IMR-90 (cell line): ENCODE measurements at regions not wholly inside any gene's neighbourhood (a gene's known extent, or its start where the extent isn't known, plus 50 kb on each side); places are given as distances from the start of the nearest gene placed in this dataset.

ENCODE experiments used
- ATAC-seq: fragments of 200-7000 bp; cut with Tn5 transposase; 2 replicates; pipeline ENCODE4 v1.9.1; 2020; ENCODE audit warnings: low read depth, mild to moderate bottlenecking, moderate library complexity
- BruUV-seq: library from RNA; stranded (reverse); fragments of 400-500 nt; replicated peaks from 2 replicates; lab custom pipeline; 2021; lab: Mats Ljungman, UMichigan
- CTCF ChIA-PET: fragments of 300-600 bp; formaldehyde crosslinking; extraction: SDS; loops from one replicate; lab custom pipeline; 2021; ENCODE audit warnings: antibody characterized with exemption; lab: Yijun Ruan, JAX
- POLR2A ChIA-PET: fragments of 300-600 bp; sonication (Branson Sonifier 250); formaldehyde crosslinking; loops from one replicate; lab custom pipeline; 2022; ENCODE audit warnings: antibody characterized with exemption; ENCODE audit not compliant: unreplicated experiment; lab: Charles Lee
- DNase-seq: peaks from one replicate; pipeline ENCODE4 v3.0.0; 2013
- H2AFZ ChIP-seq: replicated peaks from 2 replicates; pipeline ENCODE3; 2013; ENCODE audit warnings: low read length, mild to moderate bottlenecking; ENCODE audit not compliant: poor library complexity
- H2AK5ac ChIP-seq: 2 replicates; pipeline ENCODE4 v1.6.1; 2013; ENCODE audit warnings: low read depth, low read length, inconsistent platforms
- H2AK9ac ChIP-seq: replicated peaks from 2 replicates; pipeline ENCODE3; 2013; ENCODE audit warnings: mild to moderate bottlenecking, low read depth, low read length, moderate library complexity; ENCODE audit not compliant: poor library complexity
- H2BK120ac ChIP-seq: 2 replicates; pipeline ENCODE4 v1.6.1; 2013; ENCODE audit warnings: low read depth, low read length, inconsistent platforms
- H2BK15ac ChIP-seq: 3 replicates; pipeline ENCODE4 v1.6.1; 2013; ENCODE audit warnings: low read depth, low read length, inconsistent platforms
- H2BK20ac ChIP-seq: 2 replicates; pipeline ENCODE4 v1.6.1; 2013; ENCODE audit warnings: low read depth, mild to moderate bottlenecking, inconsistent platforms, low read length, moderate library complexity
- H2BK5ac ChIP-seq: 2 replicates; pipeline ENCODE4 v1.6.1; 2013; ENCODE audit warnings: mild to moderate bottlenecking, low read depth, low read length, inconsistent platforms; ENCODE audit not compliant: poor library complexity, severe bottlenecking
- H3K14ac ChIP-seq: replicated peaks from 2 replicates; pipeline ENCODE4 v1.6.1; 2013; ENCODE audit warnings: low read depth, low read length, inconsistent platforms
- H3K18ac ChIP-seq: 2 replicates; pipeline ENCODE4 v1.6.1; 2013; ENCODE audit warnings: low read depth, low read length, control low read depth
- H3K23ac ChIP-seq: 2 replicates; pipeline ENCODE4 v1.6.1; 2013; ENCODE audit warnings: low read depth, low read length, inconsistent platforms
- H3K27ac ChIP-seq: 2 replicates; pipeline ENCODE4 v1.5.1; 2013; ENCODE audit warnings: mild to moderate bottlenecking, control low read depth, low read length; ENCODE audit not compliant: insufficient read depth
- H3K27me3 ChIP-seq: 2 replicates; pipeline ENCODE4 v1.6.1; 2013; ENCODE audit warnings: low read length; ENCODE audit not compliant: control insufficient read depth, insufficient read depth
- H3K36me3 ChIP-seq: 2 replicates; pipeline ENCODE4 v1.6.1; 2013; ENCODE audit warnings: low read length, mixed read lengths; ENCODE audit not compliant: control insufficient read depth, insufficient read depth
- H3K4ac ChIP-seq: 2 replicates; pipeline ENCODE4 v1.6.1; 2013; ENCODE audit warnings: low read depth, low read length, inconsistent platforms
- H3K4me1 ChIP-seq: 2 replicates; pipeline ENCODE4 v1.6.1; 2013; ENCODE audit warnings: low read length, mixed read lengths; ENCODE audit not compliant: control insufficient read depth, insufficient read depth
- H3K4me2 ChIP-seq: 2 replicates; pipeline ENCODE4 v1.6.1; 2013; ENCODE audit warnings: low read depth, mild to moderate bottlenecking, control low read depth, low read length, moderate library complexity
- H3K4me3 ChIP-seq: 2 replicates; pipeline ENCODE4 v1.5.1; 2013; ENCODE audit warnings: low read depth, mild to moderate bottlenecking, control low read depth, low read length, moderate library complexity; ENCODE audit not compliant: insufficient read depth
- H3K56ac ChIP-seq: 2 replicates; pipeline ENCODE4 v1.6.1; 2013; ENCODE audit warnings: low read length, inconsistent platforms; ENCODE audit not compliant: insufficient read depth; ENCODE audit errors: extremely low read depth
- H3K79me1 ChIP-seq, 2 experiments: 2 replicates each; pipeline ENCODE4 v1.6.1; 2013; ENCODE audit warnings: low read length in 2 of 2, inconsistent platforms in 1 of 2, low read depth in 1 of 2
- H3K9ac ChIP-seq: 2 replicates; pipeline ENCODE4 v1.6.1; 2013; ENCODE audit warnings: low read depth, low read length, control low read depth
- H3K9me1 ChIP-seq: 2 replicates; pipeline ENCODE4 v1.6.1; 2013; ENCODE audit warnings: low read length, inconsistent platforms; ENCODE audit not compliant: insufficient read depth
- H3K9me3 ChIP-seq: 2 replicates; pipeline ENCODE4 v1.6.1; 2013; ENCODE audit warnings: low read length; ENCODE audit not compliant: control insufficient read depth, insufficient read depth
- H4K20me1 ChIP-seq: 2 replicates; pipeline ENCODE4 v1.6.1; 2013; ENCODE audit warnings: low read length, inconsistent platforms; ENCODE audit not compliant: insufficient read depth
- H4K5ac ChIP-seq: 2 replicates; pipeline ENCODE4 v1.6.1; 2013; ENCODE audit warnings: mild to moderate bottlenecking, low read depth, low read length, control low read depth
- H4K8ac ChIP-seq, 2 experiments: 2 replicates each; pipeline ENCODE4 v1.6.1; 2013; ENCODE audit warnings: low read depth in 2 of 2, low read length in 2 of 2, control low read depth in 1 of 2, inconsistent platforms in 1 of 2
- H4K91ac ChIP-seq: 2 replicates; pipeline ENCODE4 v1.6.1; 2013; ENCODE audit warnings: low read depth, low read length, inconsistent platforms; ENCODE audit not compliant: insufficient read depth
- CHD1 ChIP-seq: IDR thresholded peaks from 2 replicates; pipeline ENCODE4 v1.6.1; 2012; ENCODE audit warnings: low read depth, low read length, improper control_type of control experiment
- FOS ChIP-seq: fragments of 150-350 bp; IDR thresholded peaks from 2 replicates; pipeline ENCODE4 v1.6.1; 2016; ENCODE audit warnings: low read depth, low read length
- MAFK ChIP-seq: IDR thresholded peaks from 2 replicates; pipeline ENCODE4 v1.6.1; 2012; ENCODE audit warnings: low read depth, low read length, improper control_type of control experiment
- MXI1 ChIP-seq: IDR thresholded peaks from 2 replicates; pipeline ENCODE4 v1.6.1; 2012; ENCODE audit warnings: low read depth, mild to moderate bottlenecking, low read length, moderate library complexity, borderline replicate concordance
- USF2 ChIP-seq: fragments of 150-350 bp; IDR thresholded peaks from 2 replicates; pipeline ENCODE4 v1.6.1; 2017; ENCODE audit warnings: mild to moderate bottlenecking, antibody characterized with exemption, low read length, low read depth
- WGBS, 2 experiments: methylation state at CpG; one replicate each; pipeline versions ENCODE4 v1.1.5 to v1.1.7; 2013; ENCODE audit warnings: missing lambda C conversion rate in 2 of 2; ENCODE audit not compliant: insufficient read length in 1 of 2; ENCODE audit errors: extremely low coverage in 2 of 2; 5-methylcytosine and 5-hydroxymethylcytosine counted together
- dilution Hi-C: fragments of 300-500 bp; cut with HindIII; formaldehyde crosslinking; loops from one replicate; pipeline ENCODE4 v1.14.3; 2018; ENCODE audit warnings: low sequenced_read_pairs; ENCODE audit not compliant: unreplicated experiment
- in situ Hi-C: fragments of 300-500 bp; cut with MboI; formaldehyde crosslinking; loops from 3 replicates; pipeline ENCODE4 v1.14.3; 2019; ENCODE audit warnings: low sequenced_read_pairs, inconsistent platforms, mixed read lengths
- intact Hi-C: fragments of 100-400 bp; cut with micrococcal nuclease; formaldehyde crosslinking; loops from 2 replicates; pipeline ENCODE4 v1.10.0; 2022

- Histone ChIP-seq H2BK5ac (no peak overlapping the region), H3K9me3 (no peaks in the 10 kb centered on the region), H4K20me1 (no peaks in the 10 kb centered on the region), H3K27ac (no peak overlapping the region), H4K5ac (no peak overlapping the region), H2BK20ac (no peak overlapping the region), H3K14ac (no peak overlapping the region), H3K79me1 (no peaks in the 10 kb centered on the region), H3K18ac (no peak overlapping the region), H3K9ac (no peak overlapping the region), H2BK15ac (no peak overlapping the region), H2AK9ac (no peak overlapping the region), H3K23ac (no peak overlapping the region), H4K8ac (no peak overlapping the region), H3K4ac (no peak overlapping the region), H3K27me3 (no peaks in the 10 kb centered on the region), H4K91ac (no peak overlapping the region), H2AFZ (no peak overlapping the region), H3K36me3 (no peaks in the 10 kb centered on the region), H3K9me1 (no peaks in the 10 kb centered on the region), H2BK120ac (no peak overlapping the region), H3K4me1 (no peaks in the 10 kb centered on the region), H3K4me3 (no peak overlapping the region), H3K4me2 (no peak overlapping the region), H2AK5ac (no peak overlapping the region), H3K56ac (no peak overlapping the region)
- no peak for ATAC-seq
- in situ Hi-C loops (no loop called here), intact Hi-C loops (no loop called here), dilution Hi-C loops (no loop called here)
- POLR2A ChIA-PET, result no interaction called here
- TF ChIP-seq CHD1 (no peak), USF2 (no peak), FOS (no peak), MAFK (no peak; the same call in 1 of the 2 replicates), MXI1 (no peak)
- WGBS, 2 experiments, result no CpG with 5 or more reads among the region's 3 CpGs
- CTCF ChIA-PET, result interaction anchor here (0.8 kb wide), 1 partner anchor 37 kb away, joined by 3 read pairs; no protein-coding TSS in a partner anchor
- BruUV-seq, result no TSS peak
- no peak for DNase-seq
Observed at GRCh38 chr13:106722620-106723019, 154.7 kb upstream of the ARGLU1 start.
